RPMI7951 (cell line): ENCODE measurements at regions not wholly inside any gene's neighbourhood (a gene's known extent, or its start where the extent isn't known, plus 50 kb on each side); places are given as distances from the start of the nearest gene placed in this dataset.
"Not testable (repeated sequence)": the region's sequence is repeated elsewhere in the genome, so short reads cannot be mapped to it uniquely, and the experiment has no call there.

Source experiments
- DNase-seq: peaks from one replicate; pipeline ENCODE4 v3.0.0-alpha.2; 2012; ENCODE audit warnings: low read depth

DNA sequence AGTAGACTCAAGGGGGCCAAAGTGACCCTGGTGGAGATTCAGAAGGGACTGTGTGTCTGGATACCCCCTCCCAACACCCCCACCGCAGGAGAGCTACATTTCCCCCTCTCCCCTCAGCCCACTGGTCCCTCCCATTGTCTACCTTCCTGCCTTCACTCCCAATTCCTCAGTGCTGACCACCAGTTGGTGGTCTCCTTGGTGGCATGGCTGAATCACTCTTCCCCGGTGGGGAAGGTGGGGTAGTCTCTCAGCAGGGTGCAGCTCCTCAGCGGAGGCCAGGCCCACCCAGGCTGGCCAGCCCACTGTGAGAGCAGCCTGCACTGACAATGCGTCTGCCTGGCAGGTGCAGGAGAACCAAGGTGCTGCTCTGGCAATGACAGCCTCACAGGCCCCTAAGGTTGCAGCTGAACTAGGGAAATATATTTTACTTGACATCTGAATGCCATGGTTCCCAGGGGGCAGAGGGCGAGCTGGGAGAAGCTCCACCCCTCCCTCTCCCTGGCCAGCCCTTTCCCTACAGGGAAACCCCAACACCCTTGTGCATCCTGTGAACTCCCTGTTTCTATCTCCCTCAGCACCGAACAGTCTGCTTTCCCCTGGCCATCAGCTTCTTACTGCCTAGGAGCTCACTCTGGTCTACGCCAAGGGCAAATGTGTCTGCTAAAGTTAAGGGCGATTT lies 62.6 kb upstream of the PAX8 start:
- DNase-seq, result no peak

DNA sequence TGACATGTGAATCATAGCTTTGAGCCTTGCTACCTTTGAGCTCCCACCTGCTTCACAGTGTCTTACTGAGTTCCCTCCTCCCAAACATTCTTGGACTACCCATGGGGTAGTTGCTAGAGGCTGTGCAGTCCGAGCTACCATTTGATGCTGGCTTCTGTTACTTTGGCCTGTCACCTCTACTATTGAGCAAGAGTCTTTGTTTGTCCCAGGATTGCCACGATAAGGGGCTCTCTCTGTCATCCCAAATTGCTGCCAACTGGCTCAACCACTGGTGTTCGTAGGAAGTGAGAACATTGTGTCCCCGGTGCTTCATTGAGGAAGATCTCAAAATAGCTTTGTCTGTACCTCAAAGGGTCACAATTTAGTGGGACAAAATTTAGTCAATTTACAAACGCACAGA lies 59.1 kb upstream of the PAX8 start:
- no peak for DNase-seq

DNA sequence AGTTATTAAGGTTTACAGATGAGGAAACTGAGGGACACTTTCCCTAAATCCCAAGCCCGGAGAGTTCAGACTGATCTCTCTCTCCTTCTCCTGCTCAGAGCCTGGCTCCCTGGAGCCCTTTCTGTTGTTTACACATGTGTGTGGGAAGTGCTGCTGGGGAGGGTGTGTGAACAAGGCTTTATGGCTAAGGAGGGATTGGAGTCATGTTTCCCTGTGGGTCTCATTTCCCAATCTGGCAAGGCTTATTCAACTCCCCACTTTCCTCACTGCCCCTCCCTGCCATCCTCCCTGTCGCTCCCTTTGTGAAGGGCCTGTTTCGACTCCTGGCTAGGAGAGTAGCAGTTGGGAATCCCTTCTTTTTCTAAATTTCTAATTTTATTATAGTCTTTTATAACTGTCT lies 57.3 kb upstream of the PAX8 start:
- not testable (repeated sequence) for DNase-seq

DNA sequence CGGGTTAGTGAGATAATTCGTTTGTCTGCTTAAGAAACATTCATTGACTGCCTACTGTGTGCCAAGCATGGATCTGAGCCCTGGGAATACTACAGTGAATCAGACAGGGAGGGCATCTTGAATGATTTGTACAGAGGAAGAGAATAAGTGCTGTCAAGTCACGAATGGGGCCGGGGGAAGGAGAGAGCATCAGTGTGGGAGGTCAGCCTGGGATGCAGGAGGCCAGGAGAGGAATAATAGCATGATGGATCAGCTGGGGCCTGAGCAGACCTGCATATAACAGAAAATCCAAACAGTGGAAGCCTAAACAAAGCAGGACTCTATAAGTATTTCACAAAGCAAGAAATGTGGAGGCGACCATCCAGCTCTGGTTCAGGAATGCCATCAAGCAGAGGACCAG lies 55.4 kb upstream of the PAX8 start:
- DNase-seq, result no peak

DNA sequence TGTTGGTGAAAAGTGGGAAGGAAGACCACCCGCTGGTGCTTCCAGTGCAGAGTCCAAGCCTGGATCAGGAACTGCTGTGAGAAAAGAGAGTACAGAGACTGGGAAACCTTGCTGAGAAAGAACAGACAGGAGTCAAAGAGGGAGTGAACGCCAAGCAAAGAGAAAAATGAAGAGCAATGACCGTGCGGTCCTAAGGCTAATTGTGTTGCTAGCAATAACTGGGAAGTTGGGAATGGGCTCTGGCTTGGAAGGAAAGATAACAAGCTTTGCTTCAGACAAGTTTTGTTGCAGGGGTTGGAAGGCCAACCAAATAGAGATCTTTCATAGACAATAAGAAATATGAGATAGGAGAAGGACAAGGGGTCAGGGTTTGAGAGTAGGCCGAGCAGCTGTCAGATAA lies 55.0 kb upstream of the PAX8 start:
- not testable (repeated sequence) for DNase-seq

DNA sequence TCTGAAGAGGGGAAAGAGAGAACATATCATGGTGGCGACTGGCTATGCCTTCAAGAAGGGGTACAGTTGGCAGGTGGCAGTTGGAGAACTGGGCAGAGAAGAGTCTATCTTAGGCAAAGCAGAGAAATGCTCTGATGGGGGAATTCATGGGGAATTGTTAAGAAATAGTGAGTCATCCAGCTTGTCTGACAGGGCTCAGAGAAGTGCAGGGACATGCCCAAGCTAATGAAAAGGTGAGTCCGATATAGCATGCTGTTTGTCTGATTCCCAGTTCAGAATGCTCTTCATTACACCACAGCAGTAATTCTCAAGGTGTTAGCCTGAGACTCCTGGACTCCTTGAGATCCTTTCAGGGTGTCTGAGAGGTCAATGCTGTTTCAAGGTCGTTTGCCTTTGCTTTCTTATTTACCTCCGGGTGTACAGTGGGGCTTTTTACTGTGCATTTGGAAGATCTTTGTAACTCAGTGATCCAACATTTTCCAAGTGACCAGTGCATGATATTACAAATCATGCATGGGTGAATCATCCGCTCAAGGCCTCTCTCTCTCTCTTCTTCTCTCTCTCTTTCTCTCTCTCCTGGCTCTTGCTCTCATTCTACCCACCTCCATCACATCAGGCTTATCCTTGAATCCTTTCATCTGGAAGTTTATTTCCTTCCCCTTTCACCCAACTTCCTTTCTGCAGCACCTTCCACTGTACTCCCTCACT lies 51.5 kb upstream of the PAX8 start:
- DNase-seq, result peak; percentile 40

DNA sequence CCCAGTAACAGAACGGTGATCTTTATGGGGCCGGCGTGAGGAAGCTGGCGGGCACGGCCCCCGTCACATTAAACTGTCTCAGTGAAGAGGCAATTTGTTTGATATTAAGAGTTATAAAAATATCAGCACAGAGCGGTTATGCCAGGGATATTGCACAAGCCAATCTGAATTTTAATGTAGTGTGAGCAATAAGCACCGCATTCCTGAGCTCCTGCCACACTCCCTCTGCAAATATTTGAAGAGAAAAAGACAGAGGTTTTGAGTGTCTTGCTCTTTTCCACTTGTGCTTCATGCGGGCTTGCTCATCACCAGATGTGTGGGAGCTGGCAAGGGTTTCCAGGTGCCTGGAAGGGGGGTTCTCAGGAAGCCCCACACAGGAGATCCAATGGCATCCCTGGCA lies 50.3 kb upstream of the PAX8 start:
- peak; percentile 37 for DNase-seq

DNA sequence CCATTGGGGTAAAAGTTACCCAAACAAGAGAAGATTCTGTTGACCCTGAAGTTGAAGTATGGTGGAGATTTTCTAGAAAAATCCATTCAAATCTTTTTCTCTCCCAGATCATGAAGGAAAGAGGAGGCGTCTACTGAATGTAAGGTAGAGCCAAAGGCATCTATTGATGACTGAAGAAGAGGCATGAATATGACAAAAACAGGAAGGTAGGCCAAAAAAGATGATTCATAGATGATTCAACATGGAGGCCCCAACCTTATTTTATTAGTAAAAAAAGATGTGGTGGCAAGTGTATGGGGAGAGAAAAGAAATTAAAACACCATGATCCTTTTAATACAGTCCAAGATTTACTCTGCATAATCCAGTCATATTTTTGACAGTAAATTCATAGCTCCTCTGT lies 49.9 kb upstream of the PAX8 start:
- peak; percentile 35 for DNase-seq
